Heart right ventricle (tissue), 16 donors: ENCODE measurements at regions not wholly inside any gene's neighbourhood (a gene's known extent, or its start where the extent isn't known, plus 50 kb on each side); places are given as distances from the start of the nearest gene placed in this dataset.

ENCODE experiments used
- ATAC-seq, 8 donors: fragments of 200-7000 bp; cut with Tn5 transposase; one replicate each; pipeline ENCODE4 v1.9.1; 2020; ENCODE audit warnings: mild to moderate bottlenecking in 8 of 8, moderate library complexity in 8 of 8, moderate number of reproducible peaks in 1 of 8
- DNase-seq, 2 donors: peaks; one replicate each; pipeline ENCODE4 v3.0.0-alpha.2; 2020
- H3K27ac ChIP-seq, 10 donors: fragments of 200-600 bp; sonication (generic) in 2 of 10; one replicate each; pipeline versions ENCODE4 v1.5.0 to v1.8.0; 2020 to 2022; ENCODE audit warnings: mild to moderate bottlenecking in 3 of 10
- H3K27me3 ChIP-seq, 7 donors: fragments of 200-600 bp; one replicate each; pipeline ENCODE4 v1.8.0; 2021 to 2022; ENCODE audit warnings: mild to moderate bottlenecking in 2 of 7
- H3K36me3 ChIP-seq, 9 donors: fragments of 200-600 bp; sonication (generic) in 1 of 9; one replicate each; pipeline versions ENCODE4 v1.5.0 to v1.8.0; 2020 to 2022; ENCODE audit warnings: mild to moderate bottlenecking in 2 of 9
- H3K4me1 ChIP-seq, 9 donors: fragments of 200-600 bp; sonication (generic) in 1 of 9; one replicate each; pipeline versions ENCODE4 v1.5.0 to v1.8.0; 2020 to 2022; ENCODE audit warnings: mild to moderate bottlenecking in 4 of 9
- H3K4me3 ChIP-seq, 10 donors: fragments of 200-600 bp; sonication (generic) in 2 of 10; one replicate each; pipeline versions ENCODE4 v1.5.0 to v1.8.0; 2020 to 2022; ENCODE audit warnings: mild to moderate bottlenecking in 7 of 10, moderate library complexity in 2 of 10
- H3K9me3 ChIP-seq, 11 donors: fragments of 200-600 bp in 10 of 11; sonication (generic) in 2 of 11; one replicate each; pipeline versions ENCODE4 v1.5.0 to v1.8.0; 2013 to 2022; ENCODE audit warnings: mild to moderate bottlenecking in 2 of 11, control low read depth in 1 of 11, moderate library complexity in 1 of 11
- CTCF ChIP-seq, 9 donors: fragments of 200-600 bp; sonication (generic) in 2 of 9; IDR thresholded peaks; one replicate each; pipeline versions ENCODE4 v1.5.0 to v1.8.0; 2021 to 2022; ENCODE audit warnings: antibody characterized with exemption in 9 of 9, mild to moderate bottlenecking in 5 of 9, moderate library complexity in 1 of 9
- WGBS, 2 donors: extraction: QIAGEN DNeasy Blood & Tissue Kit; methylation state at CpG; one replicate each; pipeline ENCODE4 v1.1.7; 2013; ENCODE audit warnings: inconsistent platforms in 1 of 2; 5-methylcytosine and 5-hydroxymethylcytosine counted together
- intact Hi-C, 10 donors: fragments of 100-400 bp; cut with DNase I; formaldehyde crosslinking; loops; one replicate each; pipeline versions ENCODE4 v1.11.1 to v1.14.2; 2022
- donor health status: Arrhythmogenic right ventricular cardiomyopathy.
- donor health status: ischemic (EF 13 %, LVEDD 7.1; RV severe dilation, severe dysfunction).
- donor health status: healthy with polysubstance abuse.
- donor health status: DM: no; HTN: yes; CAD: no.
- donor health status: DM: no; HTN: no; CAD: no.
- donor health status: ischemic (EF 25% LVEDD 6.9; RV normal size, moderate dysfunction).
- donor health status: ischemic (EF 25% LVEDD 5.7; RV mildly dilated, moderate dysfunction).
- donor health status: healthy.
- donor health status: DM: yes; HTN: yes; CAD: no.
- donor health status: Ischemic cardiomyopathy.
- donor health status: ischemic (EF 35%, LVEDD 5.7; RV mildly dilated, moderate dysfunction).
- donor health status: nonischemic (EF 11% LVEDD 7.7; RV severe dilation, severe dysfunction).
- donor health status: DM: yes; HTN: yes; CAD: no.
- donor health status: PGD.
- donor health status: ischemic (EF 29% LVEDD 5.4; RV normal size, mild dysfunction).
- donor health status: nonischemic (EF 23%, LVEDD 6.1; RV moderate dilation, normal function).

DNA sequence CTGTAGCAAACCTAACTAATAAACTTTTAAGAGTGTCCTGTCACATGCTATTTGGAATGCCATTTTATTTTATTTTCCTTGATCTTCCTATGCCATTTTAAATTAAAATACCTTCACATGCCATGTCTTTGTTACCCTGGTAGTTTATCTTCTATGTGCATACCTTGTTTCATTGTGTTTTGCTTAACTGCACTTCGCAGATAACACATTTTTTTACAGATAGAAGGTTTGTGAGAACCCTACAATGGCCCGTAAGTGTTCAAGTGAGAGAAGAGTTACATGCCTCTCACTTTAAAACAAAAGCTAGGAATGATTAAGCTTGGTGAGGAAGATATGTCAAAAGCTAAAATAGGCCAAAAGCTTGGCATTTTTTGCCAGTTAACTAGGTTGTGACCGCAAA lies 744.1 kb downstream of the STIM2 start:
- Histone ChIP-seq H3K27ac (no peak overlapping the region), H3K4me1 (no peaks in the 10 kb centered on the region), H3K4me3 (no peak overlapping the region), H3K36me3 (no peaks in the 10 kb centered on the region), H3K9me3 (peaks cover 0 to 15% (median 0%) of the 10 kb centered on the region in 11 donors), H3K27me3 (no peaks in the 10 kb centered on the region)
- intact Hi-C loops = no loop called here
- DNase-seq (no peak), ATAC-seq (no peak)
- TF ChIP-seq CTCF (IDR thresholded peaks at IDR 0.05) = no peak
- WGBS, 2 donors = 74 to 76% methylated on average over 3 of the region's 3 CpGs

GRCh38 chr4:27616166-27616565 lies 755.5 kb downstream of the STIM2 start:
- H3K4me1 ChIP-seq = no peaks in the 10 kb centered on the region
- H3K27me3 ChIP-seq = no peaks in the 10 kb centered on the region
- TF ChIP-seq CTCF (IDR thresholded peaks at IDR 0.05) = no peak
- H3K36me3 ChIP-seq = no peaks in the 10 kb centered on the region
- DNase-seq (no peak), ATAC-seq (no peak)
- no peak overlapping the region for H3K27ac ChIP-seq
- H3K9me3 ChIP-seq = no peaks in the 10 kb centered on the region
- intact Hi-C loops = no loop called here
- no peak overlapping the region for H3K4me3 ChIP-seq

- no peaks in the 10 kb centered on the region for H3K4me1 ChIP-seq
- no peaks in the 10 kb centered on the region for H3K27me3 ChIP-seq
- no peak overlapping the region for H3K4me3 ChIP-seq
- H3K9me3 ChIP-seq = no peaks in the 10 kb centered on the region
- intact Hi-C loops = no loop called here
- ATAC-seq = no peak
- H3K36me3 ChIP-seq = no peaks in the 10 kb centered on the region
- no peak for DNase-seq
- TF ChIP-seq CTCF (IDR thresholded peaks at IDR 0.05) = no peak
- H3K27ac ChIP-seq = no peak overlapping the region
These were observed 758.8 kb downstream of the STIM2 start for GRCh38 chr4:27619435-27619834.

GRCh38 chr4:27620886-27621285 lies 760.2 kb downstream of the STIM2 start:
- Histone ChIP-seq H3K36me3 (no peaks in the 10 kb centered on the region), H3K27ac (no peak overlapping the region), H3K4me1 (no peaks in the 10 kb centered on the region), H3K9me3 (no peaks in the 10 kb centered on the region), H3K4me3 (no peak overlapping the region), H3K27me3 (no peaks in the 10 kb centered on the region)
- ATAC-seq (no peak), DNase-seq (no peak)
- intact Hi-C loops = no loop called here
- no peak for TF ChIP-seq CTCF (IDR thresholded peaks at IDR 0.05)

- Histone ChIP-seq H3K36me3 (no peaks in the 10 kb centered on the region), H3K27ac (no peak overlapping the region), H3K4me3 (no peak overlapping the region), H3K27me3 (no peaks in the 10 kb centered on the region), H3K9me3 (no peaks in the 10 kb centered on the region), H3K4me1 (no peaks in the 10 kb centered on the region)
- ATAC-seq (no peak), DNase-seq (no peak)
- intact Hi-C loops = no loop called here
- no peak for TF ChIP-seq CTCF (IDR thresholded peaks at IDR 0.05)
These were observed 764.1 kb downstream of the STIM2 start for GRCh38 chr4:27624749-27625148.
